GM13976 (cell line): ENCODE measurements at regions not wholly inside any gene's neighbourhood (a gene's known extent, or its start where the extent isn't known, plus 50 kb on each side); places are given as distances from the start of the nearest gene placed in this dataset.

ENCODE experiments used
- DNase-seq: peaks from one replicate; pipeline ENCODE4 v3.0.0; 2012; ENCODE audit warnings: low spot score
- in situ Hi-C: fragments of 300-500 bp; cut with MboI; formaldehyde crosslinking; loops from one replicate; pipeline ENCODE4 v1.12.0; 2022; ENCODE audit warnings: low sequenced_read_pairs, mixed read lengths, inconsistent platforms; ENCODE audit not compliant: unreplicated experiment
- TF ChIP-seq, protein P1 (sequence below): IDR thresholded peaks from 2 replicates; pipeline ENCODE4 v1.5.1; 2012; ENCODE audit warnings: borderline replicate concordance, mild to moderate bottlenecking; ENCODE audit not compliant: insufficient read depth; ENCODE audit errors: extremely low read depth, missing control alignments, control extremely low read depth

GRCh38 chr20:22939181-22939580 is 95.9 kb upstream of the SSTR4 start:
- no peak for DNase-seq
- in situ Hi-C loops, result no loop called here
- TF ChIP-seq, protein P1, sequence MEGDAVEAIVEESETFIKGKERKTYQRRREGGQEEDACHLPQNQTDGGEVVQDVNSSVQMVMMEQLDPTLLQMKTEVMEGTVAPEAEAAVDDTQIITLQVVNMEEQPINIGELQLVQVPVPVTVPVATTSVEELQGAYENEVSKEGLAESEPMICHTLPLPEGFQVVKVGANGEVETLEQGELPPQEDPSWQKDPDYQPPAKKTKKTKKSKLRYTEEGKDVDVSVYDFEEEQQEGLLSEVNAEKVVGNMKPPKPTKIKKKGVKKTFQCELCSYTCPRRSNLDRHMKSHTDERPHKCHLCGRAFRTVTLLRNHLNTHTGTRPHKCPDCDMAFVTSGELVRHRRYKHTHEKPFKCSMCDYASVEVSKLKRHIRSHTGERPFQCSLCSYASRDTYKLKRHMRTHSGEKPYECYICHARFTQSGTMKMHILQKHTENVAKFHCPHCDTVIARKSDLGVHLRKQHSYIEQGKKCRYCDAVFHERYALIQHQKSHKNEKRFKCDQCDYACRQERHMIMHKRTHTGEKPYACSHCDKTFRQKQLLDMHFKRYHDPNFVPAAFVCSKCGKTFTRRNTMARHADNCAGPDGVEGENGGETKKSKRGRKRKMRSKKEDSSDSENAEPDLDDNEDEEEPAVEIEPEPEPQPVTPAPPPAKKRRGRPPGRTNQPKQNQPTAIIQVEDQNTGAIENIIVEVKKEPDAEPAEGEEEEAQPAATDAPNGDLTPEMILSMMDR, result no peak

- TF ChIP-seq, protein P1, result no peak
- in situ Hi-C loops, result no loop called here
- no peak for DNase-seq
Measured at GRCh38 chr20:22940350-22940749, 94.8 kb upstream of the SSTR4 start.

GRCh38 chr20:22941550-22941949 is 93.6 kb upstream of the SSTR4 start:
- no peak for DNase-seq
- TF ChIP-seq, protein P1, result no peak
- in situ Hi-C loops, result no loop called here

GRCh38 chr20:22942742-22943141 is 92.4 kb upstream of the SSTR4 start:
- TF ChIP-seq, protein P1, result no peak

DNA sequence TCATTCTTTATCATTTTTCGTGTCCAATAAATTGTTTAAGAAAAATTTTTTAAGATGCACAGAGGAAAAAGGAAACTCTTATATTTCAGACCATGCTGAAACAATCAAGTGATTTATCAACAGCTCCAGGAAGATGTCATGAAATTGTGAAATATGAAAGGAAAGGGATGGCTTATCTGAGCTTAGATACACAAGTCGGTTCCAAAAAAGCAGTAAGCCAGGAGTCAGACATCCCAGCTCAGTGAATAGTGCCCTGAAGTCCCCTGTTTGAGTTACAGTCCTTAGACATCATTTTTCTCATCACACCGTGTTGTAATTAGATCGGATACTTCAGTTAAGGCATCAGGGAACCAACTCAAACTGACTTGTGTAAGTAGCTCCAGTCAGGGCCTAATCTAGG is 91.0 kb upstream of the SSTR4 start:
- in situ Hi-C loops, result no loop called here
- no peak for DNase-seq
- TF ChIP-seq, protein P1, result no peak

More at GRCh38 chr20:22942742-22943141, 92.4 kb upstream of the SSTR4 start:
- in situ Hi-C loops, result no loop called here
- DNase-seq, result no peak

- in situ Hi-C loops, result no loop called here
- DNase-seq, result no peak
- TF ChIP-seq, protein P1, result no peak
Measured at GRCh38 chr20:22944936-22945335, 90.2 kb upstream of the SSTR4 start.

- no peak for DNase-seq
- in situ Hi-C loops, result no loop called here
- TF ChIP-seq, protein P1, result no peak
Measured at GRCh38 chr20:22946596-22946995, 88.5 kb upstream of the SSTR4 start.
